Suprapubic skin (tissue), 4 donors: ENCODE measurements at regions not wholly inside any gene's neighbourhood (a gene's known extent, or its start where the extent isn't known, plus 50 kb on each side); places are given as distances from the start of the nearest gene placed in this dataset.

Source experiments
- DNase-seq, 2 donors: peaks; one replicate each; pipeline ENCODE4 v3.0.0-alpha.2; 2019; ENCODE audit warnings: low spot score in 2 of 2
- H3K27ac ChIP-seq: fragments of 200-600 bp; sonication (generic); one replicate; pipeline ENCODE4 v1.5.1; 2019
- H3K27me3 ChIP-seq: fragments of 200-600 bp; sonication (generic); one replicate; pipeline ENCODE4 v1.5.1; 2019
- H3K36me3 ChIP-seq: fragments of 200-600 bp; sonication (generic); one replicate; pipeline ENCODE4 v1.5.1; 2019
- H3K4me1 ChIP-seq: fragments of 200-600 bp; sonication (generic); one replicate; pipeline ENCODE4 v1.5.1; 2019
- H3K4me3 ChIP-seq: fragments of 200-600 bp; sonication (generic); one replicate; pipeline ENCODE4 v1.5.1; 2019; ENCODE audit warnings: mild to moderate bottlenecking
- H3K9me3 ChIP-seq: fragments of 200-600 bp; sonication (generic); one replicate; pipeline ENCODE4 v1.5.1; 2019
- EP300 ChIP-seq: sonication (generic); formaldehyde crosslinking; IDR thresholded peaks from one replicate; pipeline ENCODE4 v1.6.1; 2017; ENCODE audit warnings: antibody characterized with exemption
- POLR2A ChIP-seq, 2 donors: fragments of 450-650 bp; IDR thresholded peaks; one replicate each; pipeline ENCODE4 v1.6.1; 2017; ENCODE audit warnings: antibody characterized with exemption in 2 of 2, mild to moderate bottlenecking in 2 of 2, moderate library complexity in 2 of 2
- POLR2AphosphoS5 ChIP-seq, 3 donors: sonication (generic); formaldehyde crosslinking; IDR thresholded peaks; one replicate each; pipeline ENCODE4 v1.6.1; 2017; ENCODE audit warnings: antibody characterized with exemption in 3 of 3
- WGBS: methylation state at CpG from one replicate; pipeline ENCODE4 v1.1.5; 2018; 5-methylcytosine and 5-hydroxymethylcytosine counted together
- TF ChIP-seq, protein P1 (sequence below), 2 donors: fragments of 200-600 bp in 1 of 2; fragments of 450-650 bp in 1 of 2; sonication (generic) in 1 of 2; IDR thresholded peaks; one replicate each; pipeline ENCODE4 v1.5.1; 2016 to 2019; ENCODE audit warnings: antibody characterized with exemption in 2 of 2, mild to moderate bottlenecking in 1 of 2, moderate library complexity in 1 of 2

DNA sequence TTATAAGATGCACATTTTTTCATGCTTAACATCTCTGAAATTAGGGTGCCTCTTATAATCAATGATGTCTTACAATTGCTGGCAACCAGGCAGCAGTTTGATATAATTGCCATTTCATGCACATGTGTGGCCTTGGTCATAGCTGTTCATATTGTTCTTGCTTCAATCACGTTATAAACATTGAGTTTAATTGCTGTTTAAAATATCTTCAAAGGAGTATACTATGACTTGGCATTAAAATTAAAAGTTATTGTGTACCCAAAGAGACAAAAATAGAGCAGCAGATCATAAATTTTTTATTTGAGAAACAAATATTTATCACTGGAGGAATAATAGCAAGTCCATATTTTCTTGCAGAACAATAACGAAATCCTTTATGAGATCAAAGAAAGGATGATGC is 325.5 kb downstream of the LMX1A start:
- 50% methylated on average over 2 of the region's 2 CpGs for WGBS
- H3K4me3 ChIP-seq, result no peak overlapping the region

DNA sequence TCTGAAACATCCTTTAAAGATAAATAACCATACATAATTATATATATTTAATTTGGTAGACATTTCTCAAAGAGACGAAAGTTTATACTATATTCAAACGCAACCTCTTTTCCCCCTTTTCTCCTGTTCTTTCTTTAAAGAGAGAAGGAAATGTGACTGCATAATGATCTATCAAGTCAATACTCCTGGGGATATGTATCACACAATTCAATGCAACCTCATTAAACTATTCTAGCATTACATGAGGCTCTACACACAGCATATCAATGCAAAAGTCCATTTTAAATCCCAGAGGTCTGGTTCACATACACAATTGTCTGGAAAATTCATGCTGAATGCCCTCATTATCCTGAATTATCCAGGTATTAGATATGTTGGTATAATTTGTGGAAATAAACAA is 330.7 kb downstream of the LMX1A start:
- H3K36me3 ChIP-seq, result no peaks in the 10 kb centered on the region
- TF ChIP-seq POLR2AphosphoS5 (IDR thresholded peaks at IDR 0.05) (no peak), EP300 (no peak), POLR2A (IDR thresholded peaks at IDR 0.05) (no peak)
- TF ChIP-seq, protein P1, sequence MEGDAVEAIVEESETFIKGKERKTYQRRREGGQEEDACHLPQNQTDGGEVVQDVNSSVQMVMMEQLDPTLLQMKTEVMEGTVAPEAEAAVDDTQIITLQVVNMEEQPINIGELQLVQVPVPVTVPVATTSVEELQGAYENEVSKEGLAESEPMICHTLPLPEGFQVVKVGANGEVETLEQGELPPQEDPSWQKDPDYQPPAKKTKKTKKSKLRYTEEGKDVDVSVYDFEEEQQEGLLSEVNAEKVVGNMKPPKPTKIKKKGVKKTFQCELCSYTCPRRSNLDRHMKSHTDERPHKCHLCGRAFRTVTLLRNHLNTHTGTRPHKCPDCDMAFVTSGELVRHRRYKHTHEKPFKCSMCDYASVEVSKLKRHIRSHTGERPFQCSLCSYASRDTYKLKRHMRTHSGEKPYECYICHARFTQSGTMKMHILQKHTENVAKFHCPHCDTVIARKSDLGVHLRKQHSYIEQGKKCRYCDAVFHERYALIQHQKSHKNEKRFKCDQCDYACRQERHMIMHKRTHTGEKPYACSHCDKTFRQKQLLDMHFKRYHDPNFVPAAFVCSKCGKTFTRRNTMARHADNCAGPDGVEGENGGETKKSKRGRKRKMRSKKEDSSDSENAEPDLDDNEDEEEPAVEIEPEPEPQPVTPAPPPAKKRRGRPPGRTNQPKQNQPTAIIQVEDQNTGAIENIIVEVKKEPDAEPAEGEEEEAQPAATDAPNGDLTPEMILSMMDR (IDR thresholded peaks at IDR 0.05), result no peak
- H3K4me1 ChIP-seq, result no peaks in the 10 kb centered on the region
- WGBS, result 91% methylated on average over 2 of the region's 2 CpGs
- DNase-seq, result no peak
- no peak overlapping the region for H3K4me3 ChIP-seq
- H3K27ac ChIP-seq, result no peak overlapping the region
- H3K27me3 ChIP-seq, result no peaks in the 10 kb centered on the region
- H3K9me3 ChIP-seq, result peaks cover 5% of the 10 kb centered on the region

More for the DNA sequence above, 325.5 kb downstream of the LMX1A start:
- DNase-seq, result no peak
- TF ChIP-seq POLR2A (IDR thresholded peaks at IDR 0.05) (no peak), EP300 (no peak), POLR2AphosphoS5 (IDR thresholded peaks at IDR 0.05) (no peak)
- TF ChIP-seq, protein P1 (IDR thresholded peaks at IDR 0.05), result no peak
- Histone ChIP-seq H3K9me3 (no peaks in the 10 kb centered on the region), H3K4me1 (no peaks in the 10 kb centered on the region), H3K27me3 (no peaks in the 10 kb centered on the region), H3K27ac (no peak overlapping the region), H3K36me3 (no peaks in the 10 kb centered on the region)

DNA sequence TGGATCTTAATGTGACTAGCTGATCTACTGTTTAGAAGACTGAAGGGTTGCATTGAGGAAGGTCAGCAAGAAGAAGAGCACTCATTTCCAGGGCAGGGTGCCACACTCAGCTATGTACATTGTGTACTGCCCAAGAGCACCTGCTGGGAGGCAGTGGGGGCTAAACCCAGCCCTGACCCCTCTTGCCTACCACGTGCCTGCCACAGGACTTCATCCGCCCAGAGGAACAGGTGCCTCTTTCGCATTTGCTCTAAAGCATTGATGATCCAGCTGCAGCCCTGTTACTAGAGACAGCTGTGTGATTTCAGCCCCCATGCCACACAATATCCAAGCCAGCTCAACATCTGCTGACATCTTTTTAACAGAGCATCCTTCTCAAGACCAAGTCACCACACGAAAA is 341.8 kb downstream of the LMX1A start:
- Histone ChIP-seq H3K4me3 (no peak overlapping the region), H3K36me3 (no peaks in the 10 kb centered on the region)
- WGBS, result 86% methylated on average over 4 of the region's 4 CpGs

DNA sequence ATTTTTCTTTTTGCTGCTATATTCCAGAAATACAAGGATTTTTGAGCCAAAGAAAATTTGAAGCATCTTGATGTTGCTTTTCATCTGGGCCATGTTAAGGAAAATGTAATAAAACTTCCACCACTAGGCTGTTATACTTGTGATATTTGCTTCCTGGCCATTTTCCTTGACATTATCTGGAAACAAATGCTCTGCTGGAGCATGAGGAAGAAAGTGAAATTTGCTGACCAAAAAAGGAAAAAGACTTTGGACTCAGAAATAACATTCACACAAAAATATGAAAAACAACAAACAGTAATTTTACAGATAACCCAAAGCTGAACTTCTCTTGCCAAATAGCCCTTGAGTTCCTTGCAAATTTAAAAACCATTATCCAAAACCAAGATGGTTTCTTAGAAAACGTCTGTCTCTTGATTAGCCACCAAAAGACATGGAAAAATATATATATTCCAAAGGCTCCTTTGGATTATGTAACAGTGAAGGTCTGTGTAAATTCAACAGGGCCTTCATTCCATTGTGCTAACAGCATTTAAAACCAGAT is 344.5 kb downstream of the LMX1A start:
- Histone ChIP-seq H3K36me3 (no peaks in the 10 kb centered on the region), H3K9me3 (no peaks in the 10 kb centered on the region), H3K4me1 (no peaks in the 10 kb centered on the region), H3K27me3 (no peaks in the 10 kb centered on the region), H3K27ac (no peak overlapping the region), H3K4me3 (no peak overlapping the region)
- TF ChIP-seq EP300 (no peak), POLR2AphosphoS5 (IDR thresholded peaks at IDR 0.05) (no peak), POLR2A (IDR thresholded peaks at IDR 0.05) (no peak)
- TF ChIP-seq, protein P1 (IDR thresholded peaks at IDR 0.05), result no peak
- no peak for DNase-seq
- 28% methylated on average over 1 of the region's 1 CpG for WGBS

More for the DNA sequence above, 341.8 kb downstream of the LMX1A start:
- Histone ChIP-seq H3K9me3 (no peaks in the 10 kb centered on the region), H3K27ac (no peak overlapping the region), H3K27me3 (no peaks in the 10 kb centered on the region), H3K4me1 (no peaks in the 10 kb centered on the region)
- no peak for DNase-seq
- TF ChIP-seq, protein P1 (IDR thresholded peaks at IDR 0.05), result no peak
- no peak for TF ChIP-seq POLR2AphosphoS5 (IDR thresholded peaks at IDR 0.05)
- TF ChIP-seq EP300, result no peak
- no peak for TF ChIP-seq POLR2A (IDR thresholded peaks at IDR 0.05)

DNA sequence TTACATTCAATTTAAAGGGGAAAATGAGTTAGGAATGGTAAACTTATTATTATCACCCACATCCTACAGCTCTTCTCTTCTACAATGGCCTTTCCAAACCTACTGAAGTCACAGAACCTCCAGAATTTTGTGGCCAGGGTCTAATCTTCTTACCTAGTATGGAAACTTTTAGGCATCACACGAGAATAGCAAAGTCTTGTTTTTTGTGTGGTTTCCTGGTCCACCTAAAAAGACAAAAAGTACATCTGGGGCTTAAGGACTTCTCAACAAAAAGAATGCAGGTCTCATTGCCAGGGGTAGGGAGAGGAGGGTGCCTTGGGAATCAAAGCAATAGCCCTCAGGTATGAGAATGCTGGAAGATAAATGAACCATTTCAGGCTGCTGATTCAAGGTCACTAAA is 345.3 kb downstream of the LMX1A start:
- no peak for DNase-seq
- no peak for TF ChIP-seq POLR2A (IDR thresholded peaks at IDR 0.05)
- no peak for TF ChIP-seq EP300
- TF ChIP-seq POLR2AphosphoS5 (IDR thresholded peaks at IDR 0.05), result no peak
- TF ChIP-seq, protein P1 (IDR thresholded peaks at IDR 0.05), result no peak
- Histone ChIP-seq H3K36me3 (no peaks in the 10 kb centered on the region), H3K27ac (peak overlapping the region; percentile 41), H3K4me3 (no peak overlapping the region), H3K4me1 (no peaks in the 10 kb centered on the region), H3K27me3 (no peaks in the 10 kb centered on the region), H3K9me3 (no peaks in the 10 kb centered on the region)
- WGBS, result 60% methylated on average over 1 of the region's 1 CpG
